ENCODE measurements at regions not wholly inside any gene's neighbourhood (a gene's known extent, or its start where the extent isn't known, plus 50 kb on each side); places are given as distances from the start of the nearest gene placed in this dataset.

DNA sequence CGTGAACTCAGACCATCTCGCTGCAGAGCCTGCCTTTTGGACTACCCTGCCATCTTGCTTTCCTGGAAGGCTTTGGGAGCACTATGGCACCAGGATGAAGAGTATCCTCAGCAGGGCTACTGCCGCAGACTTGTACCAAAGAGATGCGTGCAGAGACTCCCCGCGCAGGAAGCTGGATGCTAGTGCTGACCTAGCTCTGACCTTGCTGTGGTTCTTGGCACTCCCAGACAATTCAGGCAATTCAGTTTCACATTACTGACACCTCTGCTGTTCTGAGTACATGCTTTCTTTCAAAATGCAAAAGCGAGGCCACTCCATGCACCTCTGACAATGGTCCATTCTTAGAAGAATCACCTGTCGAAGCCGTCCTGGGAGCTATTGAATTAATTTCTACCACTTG is 251.5 kb upstream of the MEX3C start:
- H3K4me2 ChIP-seq (ENCODE audit: insufficient read depth, low read length, poor library complexity, severe bottlenecking), result no peak overlapping the region
- no peak overlapping the region for H2BK12ac ChIP-seq (ENCODE audit: low read length)
- peaks cover 0 to 7% of the 10 kb centered on the region in 2 donors for H3K4me1 ChIP-seq (ENCODE audit: control insufficient read depth in 2 of 2, insufficient read depth in 1 of 2, low read depth in 1 of 2, low read length in 2 of 2)
- H3K27me3 ChIP-seq (ENCODE audit: control insufficient read depth in 3 of 3, insufficient read depth in 3 of 3, low read depth in 1 of 3, low read length in 3 of 3), result no peaks in the 10 kb centered on the region
- H2AFZ ChIP-seq (ENCODE audit: low read length), result no peak overlapping the region
- no peak overlapping the region for H3K4ac ChIP-seq (ENCODE audit: low read length)
- no peak overlapping the region for H4K8ac ChIP-seq (ENCODE audit: low read depth, low read length)
- no peak overlapping the region for H2BK15ac ChIP-seq (ENCODE audit: low read length)
- DNase-seq (ENCODE audit: low spot score), result no peak
- no peak overlapping the region for H3K23ac ChIP-seq (ENCODE audit: low read depth, low read length, poor library complexity)
- H2BK120ac ChIP-seq (ENCODE audit: low read depth, low read length), result no peak overlapping the region
- no peak overlapping the region for H4K91ac ChIP-seq (ENCODE audit: low read depth, low read length, poor library complexity)
- WGBS, 2 donors (ENCODE audit: extremely low coverage in 2 of 2, insufficient read length in 2 of 2, insufficient replicate concordance in 1 of 2), result no CpG with 5 or more reads among the region's 9 CpGs
- H2AK5ac ChIP-seq (ENCODE audit: low read depth, low read length), result no peak overlapping the region
- no peak overlapping the region for H3K18ac ChIP-seq (ENCODE audit: low read length)
- H3K14ac ChIP-seq (ENCODE audit: low read length), result no peak overlapping the region
- H3K4me3 ChIP-seq (ENCODE audit: low read length in 2 of 2), result no peak overlapping the region
- H3K9me3 ChIP-seq (replicated peaks in 1 of 2; ENCODE audit: control insufficient read depth in 2 of 2, insufficient read depth in 1 of 2, low read depth in 1 of 2, low read length in 2 of 2), result no peaks in the 10 kb centered on the region
- H3K27ac ChIP-seq (replicated peaks; ENCODE audit: low read length), result no peak overlapping the region
- H2BK5ac ChIP-seq (ENCODE audit: low read length), result no peak overlapping the region
- H3K9ac ChIP-seq (ENCODE audit: low read depth, low read length, poor library complexity), result no peak overlapping the region
- no peaks in the 10 kb centered on the region for H3K79me1 ChIP-seq (ENCODE audit: low read depth, low read length)
- H3K36me3 ChIP-seq (replicated peaks in 1 of 2; ENCODE audit: control insufficient read depth in 2 of 2, insufficient read depth in 2 of 2, low read length in 2 of 2), result no peaks in the 10 kb centered on the region

DNA sequence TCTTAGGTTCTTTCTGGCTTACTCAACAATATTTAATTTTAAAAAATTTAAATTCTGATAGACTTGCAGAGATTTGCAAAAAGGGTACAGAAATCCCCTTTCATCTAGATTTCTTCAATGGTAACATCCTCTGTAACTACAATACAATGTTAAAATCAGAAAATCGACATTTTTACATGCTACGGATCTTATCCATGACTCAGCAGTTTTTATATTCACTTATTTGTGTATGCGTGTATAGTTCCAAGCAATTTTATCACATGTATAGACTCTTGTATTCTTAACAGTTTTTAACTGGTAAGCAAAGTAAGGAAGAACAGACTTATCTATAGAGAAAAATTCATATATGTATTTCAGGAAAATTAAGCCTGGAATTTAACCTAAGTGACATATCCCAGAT is 256.1 kb upstream of the MEX3C start:
- Histone ChIP-seq H3K4me3 (ENCODE audit: low read length in 2 of 2) (no peak overlapping the region), H3K27me3 (ENCODE audit: control insufficient read depth in 3 of 3, insufficient read depth in 3 of 3, low read depth in 1 of 3, low read length in 3 of 3) (no peaks in the 10 kb centered on the region), H4K91ac (ENCODE audit: low read depth, low read length, poor library complexity) (no peak overlapping the region), H2BK12ac (ENCODE audit: low read length) (no peak overlapping the region), H3K36me3 (replicated peaks in 1 of 2; ENCODE audit: control insufficient read depth in 2 of 2, insufficient read depth in 2 of 2, low read length in 2 of 2) (no peaks in the 10 kb centered on the region), H2AFZ (ENCODE audit: low read length) (no peak overlapping the region), H3K4me1 (ENCODE audit: control insufficient read depth in 2 of 2, insufficient read depth in 1 of 2, low read depth in 1 of 2, low read length in 2 of 2) (peaks cover 0 to 3% of the 10 kb centered on the region in 2 donors), H2BK15ac (ENCODE audit: low read length) (no peak overlapping the region), H2AK5ac (ENCODE audit: low read depth, low read length) (no peak overlapping the region), H3K23ac (ENCODE audit: low read depth, low read length, poor library complexity) (no peak overlapping the region), H3K18ac (ENCODE audit: low read length) (no peak overlapping the region), H3K9me3 (replicated peaks in 1 of 2; ENCODE audit: control insufficient read depth in 2 of 2, insufficient read depth in 1 of 2, low read depth in 1 of 2, low read length in 2 of 2) (no peaks in the 10 kb centered on the region), H3K9ac (ENCODE audit: low read depth, low read length, poor library complexity) (no peak overlapping the region), H3K27ac (replicated peaks; ENCODE audit: low read length) (no peak overlapping the region), H3K79me1 (ENCODE audit: low read depth, low read length) (no peaks in the 10 kb centered on the region), H3K14ac (ENCODE audit: low read length) (no peak overlapping the region), H2BK120ac (ENCODE audit: low read depth, low read length) (no peak overlapping the region), H3K4me2 (ENCODE audit: insufficient read depth, low read length, poor library complexity, severe bottlenecking) (no peak overlapping the region), H3K4ac (ENCODE audit: low read length) (no peak overlapping the region), H4K8ac (ENCODE audit: low read depth, low read length) (no peak overlapping the region), H2BK5ac (ENCODE audit: low read length) (no peak overlapping the region)
- WGBS, 2 donors (ENCODE audit: extremely low coverage in 2 of 2, insufficient read length in 2 of 2, insufficient replicate concordance in 1 of 2), result no CpG with 5 or more reads among the region's 3 CpGs
- DNase-seq (ENCODE audit: low spot score), result no peak

- DNase-seq (ENCODE audit: low spot score), result no peak
- H2AK5ac ChIP-seq (ENCODE audit: low read depth, low read length), result no peak overlapping the region
- H2BK15ac ChIP-seq (ENCODE audit: low read length), result no peak overlapping the region
- no peaks in the 10 kb centered on the region for H3K9me3 ChIP-seq (replicated peaks in 1 of 2; ENCODE audit: control insufficient read depth in 2 of 2, insufficient read depth in 1 of 2, low read depth in 1 of 2, low read length in 2 of 2)
- no peak overlapping the region for H3K4me2 ChIP-seq (ENCODE audit: insufficient read depth, low read length, poor library complexity, severe bottlenecking)
- no peak overlapping the region for H2AFZ ChIP-seq (ENCODE audit: low read length)
- no peak overlapping the region for H3K4ac ChIP-seq (ENCODE audit: low read length)
- no peaks in the 10 kb centered on the region for H3K79me1 ChIP-seq (ENCODE audit: low read depth, low read length)
- no peak overlapping the region for H3K14ac ChIP-seq (ENCODE audit: low read length)
- H3K36me3 ChIP-seq (replicated peaks in 1 of 2; ENCODE audit: control insufficient read depth in 2 of 2, insufficient read depth in 2 of 2, low read length in 2 of 2), result no peaks in the 10 kb centered on the region
- H3K27me3 ChIP-seq (ENCODE audit: control insufficient read depth in 3 of 3, insufficient read depth in 3 of 3, low read depth in 1 of 3, low read length in 3 of 3), result peaks cover 0 to 2% (median 0%) of the 10 kb centered on the region in 3 experiments
- H3K4me1 ChIP-seq (ENCODE audit: control insufficient read depth in 2 of 2, insufficient read depth in 1 of 2, low read depth in 1 of 2, low read length in 2 of 2), result no peaks in the 10 kb centered on the region
- H3K18ac ChIP-seq (ENCODE audit: low read length), result no peak overlapping the region
- H3K9ac ChIP-seq (ENCODE audit: low read depth, low read length, poor library complexity), result no peak overlapping the region
- no peak overlapping the region for H3K4me3 ChIP-seq (ENCODE audit: low read length in 2 of 2)
- H2BK120ac ChIP-seq (ENCODE audit: low read depth, low read length), result no peak overlapping the region
- no peak overlapping the region for H4K8ac ChIP-seq (ENCODE audit: low read depth, low read length)
- H3K23ac ChIP-seq (ENCODE audit: low read depth, low read length, poor library complexity), result no peak overlapping the region
- no CpG with 5 or more reads among the region's 1 CpG for WGBS, 2 donors (ENCODE audit: extremely low coverage in 2 of 2, insufficient read length in 2 of 2, insufficient replicate concordance in 1 of 2)
- no peak overlapping the region for H4K91ac ChIP-seq (ENCODE audit: low read depth, low read length, poor library complexity)
- H2BK12ac ChIP-seq (ENCODE audit: low read length), result no peak overlapping the region
- H3K27ac ChIP-seq (replicated peaks; ENCODE audit: low read length), result no peak overlapping the region
- H2BK5ac ChIP-seq (ENCODE audit: low read length), result no peak overlapping the region
These were observed 261.4 kb upstream of the MEX3C start for GRCh38 chr18:51458861-51459260.

GRCh38 chr18:51461956-51462355 is 264.5 kb upstream of the MEX3C start:
- Histone ChIP-seq H2BK120ac (ENCODE audit: low read depth, low read length) (no peak overlapping the region), H3K36me3 (replicated peaks in 1 of 2; ENCODE audit: control insufficient read depth in 2 of 2, insufficient read depth in 2 of 2, low read length in 2 of 2) (no peaks in the 10 kb centered on the region), H2BK15ac (ENCODE audit: low read length) (no peak overlapping the region), H4K8ac (ENCODE audit: low read depth, low read length) (no peak overlapping the region), H2BK12ac (ENCODE audit: low read length) (no peak overlapping the region), H2BK5ac (ENCODE audit: low read length) (no peak overlapping the region), H3K4me2 (ENCODE audit: insufficient read depth, low read length, poor library complexity, severe bottlenecking) (no peak overlapping the region), H3K27ac (replicated peaks; ENCODE audit: low read length) (no peak overlapping the region), H3K4ac (ENCODE audit: low read length) (no peak overlapping the region), H3K14ac (ENCODE audit: low read length) (no peak overlapping the region), H4K91ac (ENCODE audit: low read depth, low read length, poor library complexity) (no peak overlapping the region), H2AFZ (ENCODE audit: low read length) (no peak overlapping the region), H3K79me1 (ENCODE audit: low read depth, low read length) (no peaks in the 10 kb centered on the region), H2AK5ac (ENCODE audit: low read depth, low read length) (no peak overlapping the region), H3K18ac (ENCODE audit: low read length) (no peak overlapping the region), H3K23ac (ENCODE audit: low read depth, low read length, poor library complexity) (no peak overlapping the region), H3K4me1 (ENCODE audit: control insufficient read depth in 2 of 2, insufficient read depth in 1 of 2, low read depth in 1 of 2, low read length in 2 of 2) (no peaks in the 10 kb centered on the region), H3K4me3 (ENCODE audit: low read length in 2 of 2) (no peak overlapping the region), H3K9me3 (replicated peaks in 1 of 2; ENCODE audit: control insufficient read depth in 2 of 2, insufficient read depth in 1 of 2, low read depth in 1 of 2, low read length in 2 of 2) (no peaks in the 10 kb centered on the region), H3K9ac (ENCODE audit: low read depth, low read length, poor library complexity) (no peak overlapping the region), H3K27me3 (ENCODE audit: control insufficient read depth in 3 of 3, insufficient read depth in 3 of 3, low read depth in 1 of 3, low read length in 3 of 3) (peaks cover 0 to 2% (median 0%) of the 10 kb centered on the region in 3 experiments)
- WGBS, 2 donors (ENCODE audit: extremely low coverage in 2 of 2, insufficient read length in 2 of 2, insufficient replicate concordance in 1 of 2), result no CpG with 5 or more reads among the region's 1 CpG
- no peak for DNase-seq (ENCODE audit: low spot score)
